GM13977 (cell line): ENCODE measurements at regions not wholly inside any gene's neighbourhood (a gene's known extent, or its start where the extent isn't known, plus 50 kb on each side); places are given as distances from the start of the nearest gene placed in this dataset.
A peak's percentile ranks its signal among the peaks of the same experiment; 100 is the strongest.
"Not testable (repeated sequence)": the region's sequence is repeated elsewhere in the genome, so short reads cannot be mapped to it uniquely, and the experiment has no call there.

Source experiments
- DNase-seq: peaks from one replicate; pipeline ENCODE4 v3.0.0; 2012; ENCODE audit warnings: low spot score
- CTCF ChIP-seq: IDR thresholded peaks from 2 replicates; pipeline ENCODE4 v1.5.1; 2012; ENCODE audit warnings: mild to moderate bottlenecking, control low read depth; ENCODE audit not compliant: insufficient read depth; ENCODE audit errors: extremely low read depth, missing control alignments
- in situ Hi-C: fragments of 300-500 bp; cut with MboI; formaldehyde crosslinking; loops from one replicate; pipeline ENCODE4 v1.12.0; 2022; ENCODE audit warnings: low sequenced_read_pairs, low pct_unique_long_range_greater_than_20kb, mixed read lengths, inconsistent platforms; ENCODE audit not compliant: unreplicated experiment

- in situ Hi-C loops, result loop anchor here (10.0 to 25.0 kb wide), 2 partner anchors 241 to 443 kb away; partner anchors contain the start of gene POM121L2
- no peak for TF ChIP-seq CTCF
- DNase-seq, result no peak
Measured at GRCh38 chr6:27755768-27756167, 156.4 kb downstream of the OR2B2 start.

- in situ Hi-C loops, result loop anchor here (10.0 to 25.0 kb wide), 2 partner anchors 240 to 442 kb away; partner anchors contain the start of gene POM121L2
- no peak for TF ChIP-seq CTCF
- no peak for DNase-seq
Measured at GRCh38 chr6:27754408-27754782, 157.8 kb downstream of the OR2B2 start.

- DNase-seq, result peak; percentile 74
- in situ Hi-C loops, result loop anchor here (10.0 to 25.0 kb wide), 2 partner anchors 239 to 442 kb away; partner anchors contain the start of gene POM121L2
Measured at GRCh38 chr6:27753668-27754407, 158.4 kb downstream of the OR2B2 start.

GRCh38 chr6:27752038-27752885 lies 159.9 kb downstream of the OR2B2 start:
- TF ChIP-seq CTCF, result peak; percentile 74
- DNase-seq, result peak; percentile 44
- in situ Hi-C loops, result loop anchor here (10.0 to 25.0 kb wide), 2 partner anchors 237 to 440 kb away; partner anchors contain the start of gene POM121L2

More at GRCh38 chr6:27753668-27754407, 158.4 kb downstream of the OR2B2 start:
- TF ChIP-seq CTCF, result no peak

GRCh38 chr6:27748661-27749060 lies 163.5 kb downstream of the OR2B2 start:
- in situ Hi-C loops, result no loop called here
- DNase-seq, result no peak
- TF ChIP-seq CTCF, result no peak

GRCh38 chr6:27747637-27748036 lies 164.6 kb downstream of the OR2B2 start:
- TF ChIP-seq CTCF, result no peak
- in situ Hi-C loops, result no loop called here
- DNase-seq, result no peak

- DNase-seq, in situ Hi-C loops: not testable (repeated sequence)
Measured at GRCh38 chr6:27746860-27747259, 165.3 kb downstream of the OR2B2 start.
